PC-3 (cell line): ENCODE measurements at regions not wholly inside any gene's neighbourhood (a gene's known extent, or its start where the extent isn't known, plus 50 kb on each side); places are given as distances from the start of the nearest gene placed in this dataset.

Experiments
- ATAC-seq: fragments of 200-7000 bp; cut with Tn5 transposase; 2 replicates; pipeline ENCODE4 v1.9.1; 2020; ENCODE audit warnings: mild to moderate bottlenecking, moderate library complexity
- BruUV-seq: library from RNA; stranded (reverse); fragments of 400-500 nt; replicated peaks from 2 replicates; lab custom pipeline; 2021; lab: Mats Ljungman, UMichigan
- CTCF ChIA-PET: fragments of 300-600 bp; sonication (Branson Sonifier 250); formaldehyde crosslinking; loops from one replicate; lab custom pipeline; 2022; ENCODE audit warnings: antibody characterized with exemption; lab: Charles Lee
- POLR2A ChIA-PET: fragments of 300-600 bp; sonication (Branson Sonifier 250); formaldehyde crosslinking; loops from one replicate; lab custom pipeline; 2022; ENCODE audit warnings: antibody characterized with exemption; ENCODE audit not compliant: unreplicated experiment; lab: Charles Lee
- DNase-seq: peaks from one replicate; pipeline ENCODE4 v3.0.0-alpha.2; 2015
- H2AFZ ChIP-seq: fragments of 300-600 bp; sonication (generic); 2 replicates; pipeline ENCODE4 v1.6.0; 2016; ENCODE audit warnings: antibody characterized with exemption, low read length
- H3F3A ChIP-seq: fragments of 300-600 bp; sonication (generic); one replicate; pipeline ENCODE4 v1.6.0; 2017; ENCODE audit warnings: antibody characterized with exemption, low read length, control low read depth, mild to moderate bottlenecking; ENCODE audit not compliant: unreplicated experiment
- H3K27ac ChIP-seq: fragments of 300-600 bp; sonication (generic); 2 replicates; pipeline ENCODE4 v1.5.1; 2016; ENCODE audit warnings: mild to moderate bottlenecking, low read length
- H3K27me3 ChIP-seq: fragments of 300-600 bp; sonication (generic); 2 replicates; pipeline ENCODE4 v1.6.1; 2016; ENCODE audit warnings: low read length, mixed read lengths
- H3K36me3 ChIP-seq: fragments of 300-600 bp; sonication (generic); 2 replicates; pipeline ENCODE4 v1.6.1; 2016; ENCODE audit warnings: low read depth, mixed run types, low read length, mixed read lengths
- H3K4me1 ChIP-seq: fragments of 300-600 bp; sonication (generic); 2 replicates; pipeline ENCODE4 v1.5.1; 2016; ENCODE audit warnings: low read length; ENCODE audit not compliant: insufficient read depth
- H3K4me2 ChIP-seq: fragments of 300-600 bp; sonication (generic); 2 replicates; pipeline ENCODE4 v1.6.0; 2016; ENCODE audit warnings: low read length
- H3K4me3 ChIP-seq: fragments of 300-600 bp; sonication (generic); 2 replicates; pipeline ENCODE4 v1.5.1; 2016; ENCODE audit warnings: mild to moderate bottlenecking, low read length, mixed read lengths
- H3K79me2 ChIP-seq: fragments of 300-600 bp; sonication (generic); 2 replicates; pipeline ENCODE4 v1.6.1; 2017; ENCODE audit warnings: low read length, mixed read lengths
- H3K9ac ChIP-seq: fragments of 300-600 bp; sonication (generic); 2 replicates; pipeline ENCODE4 v1.6.0; 2016; ENCODE audit warnings: mild to moderate bottlenecking, low read length
- H3K9me2 ChIP-seq: fragments of 300-600 bp; sonication (generic); replicated peaks from 2 replicates; pipeline ENCODE4 v1.6.1; 2016; ENCODE audit warnings: mixed run types, low read length, mixed read lengths
- H3K9me3 ChIP-seq: fragments of 300-600 bp; sonication (generic); 2 replicates; pipeline ENCODE4 v1.6.1; 2016; ENCODE audit warnings: low read length, mixed read lengths
- H4K20me1 ChIP-seq: fragments of 300-600 bp; sonication (generic); 2 replicates; pipeline ENCODE4 v1.6.1; 2016; ENCODE audit warnings: low read length, mixed read lengths
- CTCF ChIP-seq: fragments of 300-600 bp; sonication (generic); conservative IDR thresholded peaks from 2 replicates; pipeline ENCODE4 v1.5.1; 2017; ENCODE audit warnings: antibody characterized with exemption, low read depth, mild to moderate bottlenecking, low read length
- EZH2 ChIP-seq: fragments of 300-600 bp; sonication (generic); IDR thresholded peaks from one replicate; pipeline ENCODE4 v1.6.1; 2017; ENCODE audit warnings: antibody characterized with exemption, mild to moderate bottlenecking, low read length; ENCODE audit not compliant: unreplicated experiment
- EZH2phosphoT487 ChIP-seq: fragments of 300-600 bp; sonication (generic); IDR thresholded peaks from 2 replicates; pipeline ENCODE4 v1.6.1; 2018; ENCODE audit warnings: mild to moderate bottlenecking, antibody characterized with exemption, low read length, borderline replicate concordance
- intact Hi-C: fragments of 100-400 bp; cut with micrococcal nuclease; formaldehyde crosslinking; loops from 2 replicates; pipeline ENCODE4 v1.9.0; 2023

DNA sequence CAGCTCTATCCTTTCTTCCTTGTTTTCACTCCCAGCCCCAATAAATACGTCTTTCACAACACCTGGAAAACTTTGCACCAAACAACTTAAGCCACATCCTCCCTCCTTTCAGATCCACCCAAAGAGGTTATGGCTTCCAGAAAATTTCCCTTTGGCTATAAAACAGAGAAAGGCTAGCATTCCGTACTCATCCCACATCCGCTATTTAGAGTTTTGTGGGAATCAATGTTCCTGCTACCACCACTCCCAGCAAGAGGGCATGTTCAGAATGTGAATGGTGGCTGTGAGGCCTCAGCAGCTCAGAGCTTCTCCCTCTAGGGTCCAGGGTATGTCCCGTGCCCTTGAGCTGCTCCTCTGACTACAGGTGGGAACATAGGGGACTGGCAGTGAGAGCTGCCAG lies 214.6 kb downstream of the NCK2 start:
- Histone ChIP-seq H3K36me3 (no peaks in the 10 kb centered on the region), H3K4me1 (no peaks in the 10 kb centered on the region), H2AFZ (no peak overlapping the region), H4K20me1 (no peaks in the 10 kb centered on the region), H3K27me3 (peaks cover 31% of the 10 kb centered on the region), H3K4me3 (no peak overlapping the region), H3K9me2 (no peaks in the 10 kb centered on the region), H3K79me2 (no peaks in the 10 kb centered on the region), H3K9ac (no peak overlapping the region), H3F3A (no peaks in the 10 kb centered on the region), H3K9me3 (no peaks in the 10 kb centered on the region), H3K4me2 (no peak overlapping the region), H3K27ac (no peak overlapping the region)
- TF ChIP-seq EZH2phosphoT487, result no peak
- TF ChIP-seq EZH2, result no peak
- TF ChIP-seq CTCF, result no peak
- DNase-seq (no peak), ATAC-seq (no peak)
- BruUV-seq, result no TSS peak
- CTCF ChIA-PET, result no interaction called here
- POLR2A ChIA-PET, result no interaction called here
- intact Hi-C loops, result no loop called here

- no peaks in the 10 kb centered on the region for H3F3A ChIP-seq
- DNase-seq (no peak), ATAC-seq (no peak)
- TF ChIP-seq CTCF (no peak), EZH2 (no peak), EZH2phosphoT487 (no peak)
- ChIA-PET POLR2A (no interaction called here), CTCF (no interaction called here)
- H3K9me3 ChIP-seq, result no peaks in the 10 kb centered on the region
- H3K36me3 ChIP-seq, result no peaks in the 10 kb centered on the region
- H3K79me2 ChIP-seq, result no peaks in the 10 kb centered on the region
- no peaks in the 10 kb centered on the region for H4K20me1 ChIP-seq
- no peak overlapping the region for H2AFZ ChIP-seq
- H3K27me3 ChIP-seq, result peaks cover 49% of the 10 kb centered on the region
- H3K9ac ChIP-seq, result no peak overlapping the region
- no peaks in the 10 kb centered on the region for H3K9me2 ChIP-seq
- no peaks in the 10 kb centered on the region for H3K4me1 ChIP-seq
- H3K4me3 ChIP-seq, result no peak overlapping the region
- intact Hi-C loops, result no loop called here
- H3K27ac ChIP-seq, result no peak overlapping the region
- no peak overlapping the region for H3K4me2 ChIP-seq
- BruUV-seq, result no TSS peak
Measured at GRCh38 chr2:105954891-105955290, 210.2 kb downstream of the NCK2 start.

GRCh38 chr2:105953942-105954341 lies 209.2 kb downstream of the NCK2 start:
- H3K9ac ChIP-seq, result no peak overlapping the region
- no peaks in the 10 kb centered on the region for H3K4me1 ChIP-seq
- no TSS peak for BruUV-seq
- no peak overlapping the region for H3K4me2 ChIP-seq
- TF ChIP-seq CTCF (no peak), EZH2 (no peak), EZH2phosphoT487 (no peak)
- no peak overlapping the region for H3K27ac ChIP-seq
- ChIA-PET CTCF (no interaction called here), POLR2A (no interaction called here)
- H3K79me2 ChIP-seq, result no peaks in the 10 kb centered on the region
- DNase-seq, result no peak
- no peaks in the 10 kb centered on the region for H4K20me1 ChIP-seq
- H3K36me3 ChIP-seq, result no peaks in the 10 kb centered on the region
- no peak overlapping the region for H2AFZ ChIP-seq
- no peak for ATAC-seq
- no peaks in the 10 kb centered on the region for H3F3A ChIP-seq
- H3K4me3 ChIP-seq, result no peak overlapping the region
- H3K9me2 ChIP-seq, result no peaks in the 10 kb centered on the region
- intact Hi-C loops, result no loop called here
- H3K27me3 ChIP-seq, result peaks cover 49% of the 10 kb centered on the region
- no peaks in the 10 kb centered on the region for H3K9me3 ChIP-seq
